GM23338 (cell line): ENCODE measurements at regions not wholly inside any gene's neighbourhood (a gene's known extent, or its start where the extent isn't known, plus 50 kb on each side); places are given as distances from the start of the nearest gene placed in this dataset.

ENCODE experiments used
- CREB1 ChIP-seq: fragments of 250-450 bp; sonication (Bioruptor Pico); IDR thresholded peaks from 2 replicates; pipeline ENCODE4 v1.5.0; 2020; ENCODE audit warnings: low read depth, mild to moderate bottlenecking, moderate library complexity
- EZH2 ChIP-seq: fragments of 200-600 bp; sonication (generic); IDR thresholded peaks from one replicate; pipeline ENCODE4 v1.8.0; 2017; ENCODE audit warnings: antibody characterized with exemption, mild to moderate bottlenecking, low read depth; ENCODE audit not compliant: unreplicated experiment
- EZH2phosphoT487 ChIP-seq: fragments of 200-600 bp; sonication (generic); IDR thresholded peaks from one replicate; pipeline ENCODE4 v1.8.1; 2018; ENCODE audit warnings: antibody characterized with exemption; ENCODE audit not compliant: unreplicated experiment
- JUNB ChIP-seq: IDR thresholded peaks from one replicate; pipeline ENCODE4 v1.6.1; 2016; ENCODE audit warnings: antibody characterized with exemption; ENCODE audit not compliant: unreplicated experiment
- NANOG ChIP-seq: IDR thresholded peaks from 2 replicates; pipeline ENCODE4 v1.6.1; 2016; ENCODE audit warnings: antibody characterized with exemption, borderline replicate concordance
- POLR2AphosphoS5 ChIP-seq: IDR thresholded peaks from 2 replicates; pipeline ENCODE4 v1.6.1; 2016; ENCODE audit warnings: antibody characterized with exemption, low read depth
- STAT1 ChIP-seq: IDR thresholded peaks from one replicate; pipeline ENCODE4 v1.6.1; 2016; ENCODE audit warnings: antibody characterized with exemption; ENCODE audit not compliant: unreplicated experiment
- ZNF331 ChIP-seq: fragments of 250-450 bp; sonication (Bioruptor Pico); IDR thresholded peaks from 2 replicates; pipeline ENCODE4 v1.5.0; 2020; ENCODE audit warnings: low read depth, mild to moderate bottlenecking, moderate library complexity
- TF ChIP-seq, protein P1 (sequence below), 2 experiments: fragments of 200-600 bp in 1 of 2; sonication (generic) in 1 of 2; conservative IDR thresholded peaks; 2 replicates each; pipeline versions ENCODE4 v1.5.1 to v1.6.1; 2016 to 2017; ENCODE audit warnings: antibody characterized with exemption in 2 of 2, low read depth in 2 of 2, mild to moderate bottlenecking in 2 of 2, moderate library complexity in 1 of 2
- TF ChIP-seq, protein P2 (sequence below): IDR thresholded peaks from one replicate; pipeline ENCODE4 v1.6.1; 2018; ENCODE audit warnings: antibody characterized with exemption; ENCODE audit not compliant: unreplicated experiment
- TF ChIP-seq, protein P3 (sequence below): fragments of 250-450 bp; sonication (Bioruptor Pico); IDR thresholded peaks from 2 replicates; pipeline ENCODE4 v1.5.0; 2020; ENCODE audit warnings: mild to moderate bottlenecking, moderate library complexity

DNA sequence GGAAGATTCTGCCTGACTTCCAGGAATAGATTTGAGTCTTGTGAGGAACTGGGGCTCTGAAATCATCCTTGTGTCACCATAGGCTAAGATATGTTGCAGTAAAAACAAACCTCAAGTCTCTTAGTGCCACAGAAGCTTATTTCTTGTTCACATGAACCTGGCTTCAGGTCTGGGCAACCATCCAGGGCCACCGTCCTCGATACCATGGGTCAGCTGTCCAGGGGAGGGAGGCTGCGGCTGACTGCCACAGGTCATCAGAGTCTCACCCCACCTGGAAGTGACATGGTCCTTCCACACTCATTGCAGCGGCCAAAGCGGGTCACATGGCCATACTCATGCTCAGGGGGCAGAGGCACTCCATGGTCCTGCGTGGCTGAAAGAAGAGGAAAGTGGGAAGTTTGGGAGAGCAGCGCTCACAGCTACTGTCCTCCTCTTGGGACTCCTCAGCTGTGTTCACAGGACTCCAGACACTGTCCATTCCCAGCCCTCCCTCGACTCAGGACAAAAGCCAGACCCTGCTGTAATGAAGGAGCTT, 284.5 kb downstream of the CBLN1 start:
- TF ChIP-seq, protein P1, sequence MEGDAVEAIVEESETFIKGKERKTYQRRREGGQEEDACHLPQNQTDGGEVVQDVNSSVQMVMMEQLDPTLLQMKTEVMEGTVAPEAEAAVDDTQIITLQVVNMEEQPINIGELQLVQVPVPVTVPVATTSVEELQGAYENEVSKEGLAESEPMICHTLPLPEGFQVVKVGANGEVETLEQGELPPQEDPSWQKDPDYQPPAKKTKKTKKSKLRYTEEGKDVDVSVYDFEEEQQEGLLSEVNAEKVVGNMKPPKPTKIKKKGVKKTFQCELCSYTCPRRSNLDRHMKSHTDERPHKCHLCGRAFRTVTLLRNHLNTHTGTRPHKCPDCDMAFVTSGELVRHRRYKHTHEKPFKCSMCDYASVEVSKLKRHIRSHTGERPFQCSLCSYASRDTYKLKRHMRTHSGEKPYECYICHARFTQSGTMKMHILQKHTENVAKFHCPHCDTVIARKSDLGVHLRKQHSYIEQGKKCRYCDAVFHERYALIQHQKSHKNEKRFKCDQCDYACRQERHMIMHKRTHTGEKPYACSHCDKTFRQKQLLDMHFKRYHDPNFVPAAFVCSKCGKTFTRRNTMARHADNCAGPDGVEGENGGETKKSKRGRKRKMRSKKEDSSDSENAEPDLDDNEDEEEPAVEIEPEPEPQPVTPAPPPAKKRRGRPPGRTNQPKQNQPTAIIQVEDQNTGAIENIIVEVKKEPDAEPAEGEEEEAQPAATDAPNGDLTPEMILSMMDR (conservative IDR thresholded peaks at IDR 0.05; ENCODE audit: low read depth in 2 of 2) = no peak
- TF ChIP-seq POLR2AphosphoS5 (no peak), EZH2 (no peak), CREB1 (no peak), JUNB (no peak), NANOG (no peak), EZH2phosphoT487 (no peak), STAT1 (no peak), ZNF331 (CRISPR knock-in tag) (no peak)
- TF ChIP-seq, protein P2, sequence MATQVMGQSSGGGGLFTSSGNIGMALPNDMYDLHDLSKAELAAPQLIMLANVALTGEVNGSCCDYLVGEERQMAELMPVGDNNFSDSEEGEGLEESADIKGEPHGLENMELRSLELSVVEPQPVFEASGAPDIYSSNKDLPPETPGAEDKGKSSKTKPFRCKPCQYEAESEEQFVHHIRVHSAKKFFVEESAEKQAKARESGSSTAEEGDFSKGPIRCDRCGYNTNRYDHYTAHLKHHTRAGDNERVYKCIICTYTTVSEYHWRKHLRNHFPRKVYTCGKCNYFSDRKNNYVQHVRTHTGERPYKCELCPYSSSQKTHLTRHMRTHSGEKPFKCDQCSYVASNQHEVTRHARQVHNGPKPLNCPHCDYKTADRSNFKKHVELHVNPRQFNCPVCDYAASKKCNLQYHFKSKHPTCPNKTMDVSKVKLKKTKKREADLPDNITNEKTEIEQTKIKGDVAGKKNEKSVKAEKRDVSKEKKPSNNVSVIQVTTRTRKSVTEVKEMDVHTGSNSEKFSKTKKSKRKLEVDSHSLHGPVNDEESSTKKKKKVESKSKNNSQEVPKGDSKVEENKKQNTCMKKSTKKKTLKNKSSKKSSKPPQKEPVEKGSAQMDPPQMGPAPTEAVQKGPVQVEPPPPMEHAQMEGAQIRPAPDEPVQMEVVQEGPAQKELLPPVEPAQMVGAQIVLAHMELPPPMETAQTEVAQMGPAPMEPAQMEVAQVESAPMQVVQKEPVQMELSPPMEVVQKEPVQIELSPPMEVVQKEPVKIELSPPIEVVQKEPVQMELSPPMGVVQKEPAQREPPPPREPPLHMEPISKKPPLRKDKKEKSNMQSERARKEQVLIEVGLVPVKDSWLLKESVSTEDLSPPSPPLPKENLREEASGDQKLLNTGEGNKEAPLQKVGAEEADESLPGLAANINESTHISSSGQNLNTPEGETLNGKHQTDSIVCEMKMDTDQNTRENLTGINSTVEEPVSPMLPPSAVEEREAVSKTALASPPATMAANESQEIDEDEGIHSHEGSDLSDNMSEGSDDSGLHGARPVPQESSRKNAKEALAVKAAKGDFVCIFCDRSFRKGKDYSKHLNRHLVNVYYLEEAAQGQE = no peak
- TF ChIP-seq, protein P3, sequence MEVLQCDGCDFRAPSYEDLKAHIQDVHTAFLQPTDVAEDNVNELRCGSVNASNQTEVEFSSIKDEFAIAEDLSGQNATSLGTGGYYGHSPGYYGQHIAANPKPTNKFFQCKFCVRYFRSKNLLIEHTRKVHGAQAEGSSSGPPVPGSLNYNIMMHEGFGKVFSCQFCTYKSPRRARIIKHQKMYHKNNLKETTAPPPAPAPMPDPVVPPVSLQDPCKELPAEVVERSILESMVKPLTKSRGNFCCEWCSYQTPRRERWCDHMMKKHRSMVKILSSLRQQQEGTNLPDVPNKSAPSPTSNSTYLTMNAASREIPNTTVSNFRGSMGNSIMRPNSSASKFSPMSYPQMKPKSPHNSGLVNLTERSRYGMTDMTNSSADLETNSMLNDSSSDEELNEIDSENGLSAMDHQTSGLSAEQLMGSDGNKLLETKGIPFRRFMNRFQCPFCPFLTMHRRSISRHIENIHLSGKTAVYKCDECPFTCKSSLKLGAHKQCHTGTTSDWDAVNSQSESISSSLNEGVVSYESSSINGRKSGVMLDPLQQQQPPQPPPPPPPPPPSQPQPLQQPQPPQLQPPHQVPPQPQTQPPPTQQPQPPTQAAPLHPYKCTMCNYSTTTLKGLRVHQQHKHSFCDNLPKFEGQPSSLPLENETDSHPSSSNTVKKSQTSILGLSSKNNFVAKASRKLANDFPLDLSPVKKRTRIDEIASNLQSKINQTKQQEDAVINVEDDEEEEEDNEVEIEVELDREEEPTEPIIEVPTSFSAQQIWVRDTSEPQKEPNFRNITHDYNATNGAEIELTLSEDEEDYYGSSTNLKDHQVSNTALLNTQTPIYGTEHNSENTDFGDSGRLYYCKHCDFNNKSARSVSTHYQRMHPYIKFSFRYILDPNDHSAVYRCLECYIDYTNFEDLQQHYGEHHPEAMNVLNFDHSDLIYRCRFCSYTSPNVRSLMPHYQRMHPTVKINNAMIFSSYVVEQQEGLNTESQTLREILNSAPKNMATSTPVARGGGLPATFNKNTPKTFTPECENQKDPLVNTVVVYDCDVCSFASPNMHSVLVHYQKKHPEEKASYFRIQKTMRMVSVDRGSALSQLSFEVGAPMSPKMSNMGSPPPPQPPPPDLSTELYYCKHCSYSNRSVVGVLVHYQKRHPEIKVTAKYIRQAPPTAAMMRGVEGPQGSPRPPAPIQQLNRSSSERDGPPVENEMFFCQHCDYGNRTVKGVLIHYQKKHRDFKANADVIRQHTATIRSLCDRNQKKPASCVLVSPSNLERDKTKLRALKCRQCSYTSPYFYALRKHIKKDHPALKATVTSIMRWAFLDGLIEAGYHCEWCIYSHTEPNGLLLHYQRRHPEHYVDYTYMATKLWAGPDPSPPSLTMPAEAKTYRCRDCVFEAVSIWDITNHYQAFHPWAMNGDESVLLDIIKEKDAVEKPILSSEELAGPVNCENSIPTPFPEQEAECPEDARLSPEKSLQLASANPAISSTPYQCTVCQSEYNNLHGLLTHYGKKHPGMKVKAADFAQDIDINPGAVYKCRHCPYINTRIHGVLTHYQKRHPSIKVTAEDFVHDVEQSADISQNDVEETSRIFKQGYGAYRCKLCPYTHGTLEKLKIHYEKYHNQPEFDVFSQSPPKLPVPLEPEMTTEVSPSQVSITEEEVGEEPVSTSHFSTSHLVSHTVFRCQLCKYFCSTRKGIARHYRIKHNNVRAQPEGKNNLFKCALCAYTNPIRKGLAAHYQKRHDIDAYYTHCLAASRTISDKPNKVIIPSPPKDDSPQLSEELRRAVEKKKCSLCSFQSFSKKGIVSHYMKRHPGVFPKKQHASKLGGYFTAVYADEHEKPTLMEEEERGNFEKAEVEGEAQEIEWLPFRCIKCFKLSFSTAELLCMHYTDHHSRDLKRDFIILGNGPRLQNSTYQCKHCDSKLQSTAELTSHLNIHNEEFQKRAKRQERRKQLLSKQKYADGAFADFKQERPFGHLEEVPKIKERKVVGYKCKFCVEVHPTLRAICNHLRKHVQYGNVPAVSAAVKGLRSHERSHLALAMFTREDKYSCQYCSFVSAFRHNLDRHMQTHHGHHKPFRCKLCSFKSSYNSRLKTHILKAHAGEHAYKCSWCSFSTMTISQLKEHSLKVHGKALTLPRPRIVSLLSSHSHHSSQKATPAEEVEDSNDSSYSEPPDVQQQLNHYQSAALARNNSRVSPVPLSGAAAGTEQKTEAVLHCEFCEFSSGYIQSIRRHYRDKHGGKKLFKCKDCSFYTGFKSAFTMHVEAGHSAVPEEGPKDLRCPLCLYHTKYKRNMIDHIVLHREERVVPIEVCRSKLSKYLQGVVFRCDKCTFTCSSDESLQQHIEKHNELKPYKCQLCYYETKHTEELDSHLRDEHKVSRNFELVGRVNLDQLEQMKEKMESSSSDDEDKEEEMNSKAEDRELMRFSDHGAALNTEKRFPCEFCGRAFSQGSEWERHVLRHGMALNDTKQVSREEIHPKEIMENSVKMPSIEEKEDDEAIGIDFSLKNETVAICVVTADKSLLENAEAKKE (CRISPR knock-in tag) = no peak
